Superior temporal gyrus (tissue), 1 donor: ENCODE measurements at regions not wholly inside any gene's neighbourhood (a gene's known extent, or its start where the extent isn't known, plus 50 kb on each side); places are given as distances from the start of the nearest gene placed in this dataset.
A peak's percentile ranks its signal among the peaks of the same experiment; 100 is the strongest.

Source experiments
- DNase-seq: peaks from one replicate; pipeline ENCODE4 v3.0.0-alpha.2; 2016; ENCODE audit errors: extremely low spot score

- peak; percentile 62 for DNase-seq
These were observed 1396.8 kb downstream of the LRRC4C start for GRCh38 chr11:40062616-40063015.

- peak; percentile 42 for DNase-seq
These were observed 1398.2 kb downstream of the LRRC4C start for GRCh38 chr11:40061221-40061620.

GRCh38 chr11:40054631-40055030 is 1404.8 kb downstream of the LRRC4C start:
- DNase-seq, result no peak

GRCh38 chr11:40045312-40045711 is 1414.1 kb downstream of the LRRC4C start:
- DNase-seq, result no peak

GRCh38 chr11:40037005-40037404 is 1422.4 kb downstream of the LRRC4C start:
- DNase-seq, result no peak

GRCh38 chr11:40032331-40032730 is 1427.1 kb downstream of the LRRC4C start:
- DNase-seq, result no peak

GRCh38 chr11:40030867-40031266 is 1428.6 kb downstream of the LRRC4C start:
- DNase-seq, result no peak

- no peak for DNase-seq
These were observed 1430.1 kb downstream of the LRRC4C start for GRCh38 chr11:40029391-40029790.

GRCh38 chr11:40027720-40028119 is 1431.7 kb downstream of the LRRC4C start:
- peak; percentile 49 for DNase-seq

GRCh38 chr11:40023724-40024123 is 1435.7 kb downstream of the LRRC4C start:
- no peak for DNase-seq

- DNase-seq, result no peak
These were observed 1449.4 kb downstream of the LRRC4C start for GRCh38 chr11:40010011-40010410.

- no peak for DNase-seq
These were observed 1466.9 kb downstream of the LRRC4C start for GRCh38 chr11:39992551-39992950.

- DNase-seq, result no peak
These were observed 1469.0 kb downstream of the LRRC4C start for GRCh38 chr11:39990421-39990831.

GRCh38 chr11:39975091-39975490 is 1484.4 kb downstream of the LRRC4C start:
- DNase-seq, result no peak

- DNase-seq, result no peak
These were observed 1487.0 kb downstream of the LRRC4C start for GRCh38 chr11:39972461-39972860.

GRCh38 chr11:39971938-39972337 is 1487.5 kb downstream of the LRRC4C start:
- no peak for DNase-seq

- DNase-seq, result no peak
These were observed 1491.4 kb downstream of the LRRC4C start for GRCh38 chr11:39968071-39968470.

GRCh38 chr11:39965701-39966100 is 1493.8 kb downstream of the LRRC4C start:
- DNase-seq, result no peak

GRCh38 chr11:39960206-39960605 is 1499.2 kb downstream of the LRRC4C start:
- peak; percentile 24 for DNase-seq

- no peak for DNase-seq
These were observed 1526.5 kb downstream of the LRRC4C start for GRCh38 chr11:39932966-39933365.

- DNase-seq, result no peak
These were observed 1542.2 kb downstream of the LRRC4C start for GRCh38 chr11:39917256-39917655.

- DNase-seq, result no peak
These were observed 1549.4 kb downstream of the LRRC4C start for GRCh38 chr11:39910087-39910486.

- DNase-seq, result peak; percentile 8
These were observed 1598.5 kb downstream of the LRRC4C start for GRCh38 chr11:39860931-39861330.

- DNase-seq, result no peak
These were observed 1642.2 kb downstream of the LRRC4C start for GRCh38 chr11:39817241-39817640.

- DNase-seq, result no peak
These were observed 1649.1 kb downstream of the LRRC4C start for GRCh38 chr11:39810358-39810757.
